ENCODE measurements at regions not wholly inside any gene's neighbourhood (a gene's known extent, or its start where the extent isn't known, plus 50 kb on each side); places are given as distances from the start of the nearest gene placed in this dataset.

GRCh38 chr13:63393112-63393511 lies 1977.5 kb upstream of the PCDH20 start:
- TF ChIP-seq CTCF (conservative IDR thresholded peaks at IDR 0.05; ENCODE audit: low read length) (no peak), EZH2phosphoT487 (IDR thresholded peaks at IDR 0.05; ENCODE audit: borderline replicate concordance) (no peak)

Data from Loucy (cell line).